ENCODE measurements at regions not wholly inside any gene's neighbourhood (a gene's known extent, or its start where the extent isn't known, plus 50 kb on each side); places are given as distances from the start of the nearest gene placed in this dataset.

GRCh38 chr3:163335429-163335828 lies 1742.9 kb downstream of the SI start:
- H3K36me3 ChIP-seq (ENCODE audit: insufficient read depth, low read length), result no peaks in the 10 kb centered on the region
- no peak overlapping the region for H3K4me3 ChIP-seq (ENCODE audit: low read length)
- no peak overlapping the region for H2AFZ ChIP-seq (ENCODE audit: low read depth, low read length)
- H3K27me3 ChIP-seq (ENCODE audit: insufficient read depth, low read length), result no peaks in the 10 kb centered on the region
- H3K4me1 ChIP-seq (ENCODE audit: insufficient read depth, low read length), result no peaks in the 10 kb centered on the region
- peaks cover 4% of the 10 kb centered on the region for H3K9me3 ChIP-seq (ENCODE audit: low read length)

- Histone ChIP-seq H2AFZ (ENCODE audit: low read depth, low read length) (no peak overlapping the region), H3K27me3 (ENCODE audit: insufficient read depth, low read length) (no peaks in the 10 kb centered on the region), H3K4me3 (ENCODE audit: low read length) (no peak overlapping the region), H3K9me3 (ENCODE audit: low read length) (no peaks in the 10 kb centered on the region), H3K4me1 (ENCODE audit: insufficient read depth, low read length) (no peaks in the 10 kb centered on the region), H3K36me3 (ENCODE audit: insufficient read depth, low read length) (no peaks in the 10 kb centered on the region)
These were observed 1749.6 kb downstream of the SI start for GRCh38 chr3:163328680-163329079.

- Histone ChIP-seq H3K4me3 (ENCODE audit: low read length) (no peak overlapping the region), H3K27me3 (ENCODE audit: insufficient read depth, low read length) (no peaks in the 10 kb centered on the region), H3K9me3 (ENCODE audit: low read length) (no peaks in the 10 kb centered on the region), H3K36me3 (ENCODE audit: insufficient read depth, low read length) (no peaks in the 10 kb centered on the region), H3K4me1 (ENCODE audit: insufficient read depth, low read length) (no peaks in the 10 kb centered on the region), H2AFZ (ENCODE audit: low read depth, low read length) (no peak overlapping the region)
These were observed 1751.2 kb downstream of the SI start for GRCh38 chr3:163327086-163327485.

- no peaks in the 10 kb centered on the region for H3K9me3 ChIP-seq (ENCODE audit: low read length)
- H2AFZ ChIP-seq (ENCODE audit: low read depth, low read length), result no peak overlapping the region
- no peaks in the 10 kb centered on the region for H3K27me3 ChIP-seq (ENCODE audit: insufficient read depth, low read length)
- no peaks in the 10 kb centered on the region for H3K36me3 ChIP-seq (ENCODE audit: insufficient read depth, low read length)
- no peak overlapping the region for H3K4me3 ChIP-seq (ENCODE audit: low read length)
- no peaks in the 10 kb centered on the region for H3K4me1 ChIP-seq (ENCODE audit: insufficient read depth, low read length)
These were observed 1762.5 kb downstream of the SI start for GRCh38 chr3:163315786-163316185.

- H2AFZ ChIP-seq (ENCODE audit: low read depth, low read length), result no peak overlapping the region
- H3K9me3 ChIP-seq (ENCODE audit: low read length), result no peaks in the 10 kb centered on the region
- H3K36me3 ChIP-seq (ENCODE audit: insufficient read depth, low read length), result no peaks in the 10 kb centered on the region
- no peaks in the 10 kb centered on the region for H3K4me1 ChIP-seq (ENCODE audit: insufficient read depth, low read length)
- no peak overlapping the region for H3K4me3 ChIP-seq (ENCODE audit: low read length)
- no peaks in the 10 kb centered on the region for H3K27me3 ChIP-seq (ENCODE audit: insufficient read depth, low read length)
These were observed 1771.9 kb downstream of the SI start for GRCh38 chr3:163306405-163306804.

- Histone ChIP-seq H3K4me3 (ENCODE audit: low read length) (no peak overlapping the region), H3K9me3 (ENCODE audit: low read length) (no peaks in the 10 kb centered on the region), H3K4me1 (ENCODE audit: insufficient read depth, low read length) (no peaks in the 10 kb centered on the region), H3K27me3 (ENCODE audit: insufficient read depth, low read length) (no peaks in the 10 kb centered on the region), H3K36me3 (ENCODE audit: insufficient read depth, low read length) (no peaks in the 10 kb centered on the region), H2AFZ (ENCODE audit: low read depth, low read length) (no peak overlapping the region)
These were observed 1777.1 kb downstream of the OTOL1 start for GRCh38 chr3:163273694-163274093.

GRCh38 chr3:163266731-163267130 lies 1770.1 kb downstream of the OTOL1 start:
- Histone ChIP-seq H3K4me3 (ENCODE audit: low read length) (no peak overlapping the region), H2AFZ (ENCODE audit: low read depth, low read length) (no peak overlapping the region), H3K27me3 (ENCODE audit: insufficient read depth, low read length) (no peaks in the 10 kb centered on the region), H3K9me3 (ENCODE audit: low read length) (no peaks in the 10 kb centered on the region), H3K36me3 (ENCODE audit: insufficient read depth, low read length) (no peaks in the 10 kb centered on the region), H3K4me1 (ENCODE audit: insufficient read depth, low read length) (no peaks in the 10 kb centered on the region)

GRCh38 chr3:163261618-163262017 lies 1765.0 kb downstream of the OTOL1 start:
- Histone ChIP-seq H3K4me1 (ENCODE audit: insufficient read depth, low read length) (no peaks in the 10 kb centered on the region), H2AFZ (ENCODE audit: low read depth, low read length) (no peak overlapping the region), H3K27me3 (ENCODE audit: insufficient read depth, low read length) (no peaks in the 10 kb centered on the region), H3K4me3 (ENCODE audit: low read length) (no peak overlapping the region), H3K36me3 (ENCODE audit: insufficient read depth, low read length) (no peaks in the 10 kb centered on the region), H3K9me3 (ENCODE audit: low read length) (no peaks in the 10 kb centered on the region)

- no peaks in the 10 kb centered on the region for H3K4me1 ChIP-seq (ENCODE audit: insufficient read depth, low read length)
- no peak overlapping the region for H2AFZ ChIP-seq (ENCODE audit: low read depth, low read length)
- no peaks in the 10 kb centered on the region for H3K9me3 ChIP-seq (ENCODE audit: low read length)
- no peaks in the 10 kb centered on the region for H3K36me3 ChIP-seq (ENCODE audit: insufficient read depth, low read length)
- H3K27me3 ChIP-seq (ENCODE audit: insufficient read depth, low read length), result no peaks in the 10 kb centered on the region
- no peak overlapping the region for H3K4me3 ChIP-seq (ENCODE audit: low read length)
These were observed 1764.4 kb downstream of the OTOL1 start for GRCh38 chr3:163261056-163261455.

GRCh38 chr3:163218336-163218735 lies 1721.7 kb downstream of the OTOL1 start:
- H3K27me3 ChIP-seq (ENCODE audit: insufficient read depth, low read length), result no peaks in the 10 kb centered on the region

GRCh38 chr3:163213838-163214237 lies 1717.2 kb downstream of the OTOL1 start:
- Histone ChIP-seq H2AFZ (ENCODE audit: low read depth, low read length) (no peak overlapping the region), H3K4me3 (ENCODE audit: low read length) (no peak overlapping the region), H3K36me3 (ENCODE audit: insufficient read depth, low read length) (no peaks in the 10 kb centered on the region), H3K9me3 (ENCODE audit: low read length) (no peaks in the 10 kb centered on the region), H3K4me1 (ENCODE audit: insufficient read depth, low read length) (no peaks in the 10 kb centered on the region), H3K27me3 (ENCODE audit: insufficient read depth, low read length) (no peaks in the 10 kb centered on the region)

More at GRCh38 chr3:163218336-163218735, 1721.7 kb downstream of the OTOL1 start:
- Histone ChIP-seq H3K9me3 (ENCODE audit: low read length) (no peaks in the 10 kb centered on the region), H3K4me1 (ENCODE audit: insufficient read depth, low read length) (no peaks in the 10 kb centered on the region), H2AFZ (ENCODE audit: low read depth, low read length) (no peak overlapping the region), H3K4me3 (ENCODE audit: low read length) (no peak overlapping the region), H3K36me3 (ENCODE audit: insufficient read depth, low read length) (no peaks in the 10 kb centered on the region)

- Histone ChIP-seq H2AFZ (ENCODE audit: low read depth, low read length) (peak overlapping the region; percentile 84), H3K4me1 (ENCODE audit: insufficient read depth, low read length) (no peaks in the 10 kb centered on the region), H3K36me3 (ENCODE audit: insufficient read depth, low read length) (no peaks in the 10 kb centered on the region), H3K4me3 (ENCODE audit: low read length) (no peak overlapping the region), H3K27me3 (ENCODE audit: insufficient read depth, low read length) (no peaks in the 10 kb centered on the region), H3K9me3 (ENCODE audit: low read length) (no peaks in the 10 kb centered on the region)
These were observed 1700.3 kb downstream of the OTOL1 start for GRCh38 chr3:163196815-163197374.

GRCh38 chr3:163196245-163196644 lies 1699.6 kb downstream of the OTOL1 start:
- Histone ChIP-seq H3K9me3 (ENCODE audit: low read length) (no peaks in the 10 kb centered on the region), H3K4me1 (ENCODE audit: insufficient read depth, low read length) (no peaks in the 10 kb centered on the region), H3K27me3 (ENCODE audit: insufficient read depth, low read length) (no peaks in the 10 kb centered on the region), H2AFZ (ENCODE audit: low read depth, low read length) (no peak overlapping the region), H3K4me3 (ENCODE audit: low read length) (no peak overlapping the region), H3K36me3 (ENCODE audit: insufficient read depth, low read length) (no peaks in the 10 kb centered on the region)

GRCh38 chr3:163185721-163186350 lies 1689.2 kb downstream of the OTOL1 start:
- Histone ChIP-seq H3K36me3 (ENCODE audit: insufficient read depth, low read length) (no peaks in the 10 kb centered on the region), H3K27me3 (ENCODE audit: insufficient read depth, low read length) (no peaks in the 10 kb centered on the region), H3K4me1 (ENCODE audit: insufficient read depth, low read length) (no peaks in the 10 kb centered on the region), H3K4me3 (ENCODE audit: low read length) (no peak overlapping the region), H2AFZ (ENCODE audit: low read depth, low read length) (no peak overlapping the region), H3K9me3 (ENCODE audit: low read length) (no peaks in the 10 kb centered on the region)
